ENCODE measurements at regions not wholly inside any gene's neighbourhood (a gene's known extent, or its start where the extent isn't known, plus 50 kb on each side); places are given as distances from the start of the nearest gene placed in this dataset.
"Not testable (repeated sequence)": the region's sequence is repeated elsewhere in the genome, so short reads cannot be mapped to it uniquely, and the experiment has no call there.

DNA sequence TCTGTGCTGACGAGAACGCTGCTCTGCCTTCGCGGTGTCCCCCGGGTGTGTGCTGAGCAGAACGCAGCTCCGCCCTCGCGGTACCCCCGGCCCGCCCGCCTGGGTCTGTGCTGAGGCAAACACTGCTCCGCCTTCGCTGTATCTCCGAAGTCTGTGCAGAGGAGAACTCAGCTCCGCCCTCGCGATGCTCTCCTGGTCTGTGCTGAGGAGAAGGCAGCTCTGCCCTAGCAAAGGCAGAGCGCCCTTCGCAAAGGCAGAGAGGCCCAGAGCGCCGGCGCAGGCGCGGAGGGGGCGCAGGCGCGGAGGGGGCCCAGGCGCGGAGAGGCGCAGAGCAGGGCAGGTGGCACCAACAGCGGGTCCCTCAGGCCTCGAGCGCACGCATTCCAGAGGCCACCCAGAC lies 1503.6 kb downstream of the FOXD4L5 start:
- H3K9me3 Mint-ChIP-seq; H3K4me1 Mint-ChIP-seq; POLR2A ChIA-PET; DNase-seq; H3K27me3 Mint-ChIP-seq; H3K36me3 Mint-ChIP-seq (ENCODE audit: low read depth); H3K27ac Mint-ChIP-seq; H3K4me3 Mint-ChIP-seq; CTCF ChIA-PET: not testable (repeated sequence)

DNA sequence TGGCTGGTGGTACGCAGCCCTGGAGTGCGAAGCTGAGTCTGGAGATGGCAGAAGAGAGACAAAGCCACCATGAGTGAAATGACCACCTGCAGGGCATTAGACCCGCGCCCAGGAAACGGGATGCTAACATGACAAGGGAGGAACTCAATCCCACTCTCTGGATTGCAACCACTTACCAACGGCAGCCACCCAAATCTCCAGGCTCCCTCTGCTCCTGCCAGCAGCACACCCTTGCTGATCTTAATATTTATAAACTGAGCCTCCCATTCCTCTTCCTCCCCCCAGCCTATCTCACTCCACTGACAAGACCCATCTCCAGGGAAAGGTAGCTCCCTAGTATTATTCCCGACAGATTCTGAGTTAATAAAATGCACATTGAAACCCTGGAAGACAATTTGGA lies 1508.8 kb downstream of the FOXD4L5 start:
- CTCF ChIA-PET, POLR2A ChIA-PET: not testable (repeated sequence)

DNA sequence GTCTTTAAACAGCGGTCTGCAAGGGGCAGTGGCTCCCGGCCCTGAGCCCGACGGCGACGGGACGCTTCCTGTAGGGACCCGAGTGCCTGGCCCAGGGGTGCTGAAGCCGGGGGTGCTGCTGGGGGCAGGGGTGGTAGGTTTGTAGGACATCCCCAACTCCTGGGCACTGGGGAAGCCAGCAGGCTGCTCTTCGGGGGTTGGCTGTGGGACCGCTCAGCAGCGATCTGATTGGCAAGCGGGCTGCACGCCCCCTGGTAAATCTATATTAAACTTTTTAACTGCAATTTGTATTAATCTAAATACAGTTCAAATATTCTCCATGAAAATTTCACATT lies 1510.0 kb downstream of the FOXD4L5 start:
- CTCF ChIA-PET; POLR2A ChIA-PET; H3K9me3 Mint-ChIP-seq; H3K4me1 Mint-ChIP-seq; H3K36me3 Mint-ChIP-seq (ENCODE audit: low read depth); H3K27me3 Mint-ChIP-seq; H3K4me3 Mint-ChIP-seq; DNase-seq; H3K27ac Mint-ChIP-seq: not testable (repeated sequence)

More for the DNA sequence above, 1508.8 kb downstream of the FOXD4L5 start:
- H3K27me3 Mint-ChIP-seq; H3K36me3 Mint-ChIP-seq (ENCODE audit: low read depth); H3K4me1 Mint-ChIP-seq; H3K9me3 Mint-ChIP-seq; DNase-seq; H3K27ac Mint-ChIP-seq; H3K4me3 Mint-ChIP-seq: not testable (repeated sequence)

- CTCF ChIA-PET; H3K36me3 Mint-ChIP-seq (ENCODE audit: low read depth); H3K27me3 Mint-ChIP-seq: not testable (repeated sequence)
These were observed 1510.5 kb downstream of the FOXD4L5 start for GRCh38 chr9:63774369-63775091.

GRCh38 chr9:63762230-63762629 lies 1522.8 kb downstream of the FOXD4L5 start:
- DNase-seq; H3K27me3 Mint-ChIP-seq; CTCF ChIA-PET; H3K27ac Mint-ChIP-seq; H3K36me3 Mint-ChIP-seq (ENCODE audit: low read depth); POLR2A ChIA-PET; H3K4me1 Mint-ChIP-seq; H3K9me3 Mint-ChIP-seq; H3K4me3 Mint-ChIP-seq: not testable (repeated sequence)

More at GRCh38 chr9:63774369-63775091, 1510.5 kb downstream of the FOXD4L5 start:
- H3K9me3 Mint-ChIP-seq, DNase-seq, POLR2A ChIA-PET, H3K4me1 Mint-ChIP-seq, H3K4me3 Mint-ChIP-seq, H3K27ac Mint-ChIP-seq: not testable (repeated sequence)

- CTCF ChIA-PET; H3K4me3 Mint-ChIP-seq; H3K36me3 Mint-ChIP-seq (ENCODE audit: low read depth); DNase-seq; H3K27ac Mint-ChIP-seq; H3K27me3 Mint-ChIP-seq; POLR2A ChIA-PET; H3K9me3 Mint-ChIP-seq; H3K4me1 Mint-ChIP-seq: not testable (repeated sequence)
These were observed 1556.0 kb downstream of the FOXD4L5 start for GRCh38 chr9:63729021-63729420.

GRCh38 chr9:63728287-63728686 lies 1556.7 kb downstream of the FOXD4L5 start:
- no peak overlapping the region for H3K27ac Mint-ChIP-seq
- H3K4me1 Mint-ChIP-seq = no peaks in the 10 kb centered on the region
- no peak for DNase-seq
- H3K27me3 Mint-ChIP-seq = no peaks in the 10 kb centered on the region
- H3K36me3 Mint-ChIP-seq (ENCODE audit: low read depth) = no peaks in the 10 kb centered on the region
- POLR2A ChIA-PET = no interaction called here
- no peak overlapping the region for H3K4me3 Mint-ChIP-seq
- peaks cover 3% of the 10 kb centered on the region for H3K9me3 Mint-ChIP-seq
- CTCF ChIA-PET = no interaction called here

DNA sequence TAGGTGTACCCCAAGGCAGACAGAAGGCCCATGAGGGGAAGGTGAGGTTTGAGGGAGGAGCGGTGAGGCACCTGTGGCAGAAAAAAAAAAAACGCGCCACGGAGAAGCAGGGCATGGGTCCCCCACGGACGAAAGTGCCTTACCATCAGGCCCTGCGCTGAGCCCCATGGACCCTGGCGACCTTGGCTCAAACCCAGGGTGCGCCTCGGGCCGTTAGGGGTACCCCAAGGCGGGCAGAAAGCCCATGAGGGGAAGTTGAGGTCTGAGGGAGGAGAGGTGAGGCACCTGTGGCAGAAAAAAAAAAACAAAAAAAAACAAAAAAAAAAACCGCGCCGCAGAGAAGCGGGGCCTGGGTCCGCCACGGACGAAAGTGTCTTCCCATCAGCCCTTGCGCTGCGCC lies 1576.7 kb downstream of the FOXD4L5 start:
- POLR2A ChIA-PET; H3K27ac Mint-ChIP-seq; DNase-seq; CTCF ChIA-PET; H3K9me3 Mint-ChIP-seq; H3K27me3 Mint-ChIP-seq; H3K4me1 Mint-ChIP-seq; H3K4me3 Mint-ChIP-seq; H3K36me3 Mint-ChIP-seq (ENCODE audit: low read depth): not testable (repeated sequence)

GRCh38 chr9:63704456-63704855 lies 1580.6 kb downstream of the FOXD4L5 start:
- H3K36me3 Mint-ChIP-seq (ENCODE audit: low read depth); DNase-seq; H3K4me3 Mint-ChIP-seq; H3K4me1 Mint-ChIP-seq; H3K27me3 Mint-ChIP-seq; H3K27ac Mint-ChIP-seq; CTCF ChIA-PET; POLR2A ChIA-PET: not testable (repeated sequence)
- peaks cover 15% of the 10 kb centered on the region for H3K9me3 Mint-ChIP-seq

GRCh38 chr9:63703670-63704069 lies 1581.3 kb downstream of the FOXD4L5 start:
- H3K4me1 Mint-ChIP-seq; POLR2A ChIA-PET; H3K4me3 Mint-ChIP-seq; H3K27me3 Mint-ChIP-seq; H3K36me3 Mint-ChIP-seq (ENCODE audit: low read depth); H3K27ac Mint-ChIP-seq; CTCF ChIA-PET: not testable (repeated sequence)
- DNase-seq = peak; percentile 28
- peaks cover 15% of the 10 kb centered on the region for H3K9me3 Mint-ChIP-seq

DNA sequence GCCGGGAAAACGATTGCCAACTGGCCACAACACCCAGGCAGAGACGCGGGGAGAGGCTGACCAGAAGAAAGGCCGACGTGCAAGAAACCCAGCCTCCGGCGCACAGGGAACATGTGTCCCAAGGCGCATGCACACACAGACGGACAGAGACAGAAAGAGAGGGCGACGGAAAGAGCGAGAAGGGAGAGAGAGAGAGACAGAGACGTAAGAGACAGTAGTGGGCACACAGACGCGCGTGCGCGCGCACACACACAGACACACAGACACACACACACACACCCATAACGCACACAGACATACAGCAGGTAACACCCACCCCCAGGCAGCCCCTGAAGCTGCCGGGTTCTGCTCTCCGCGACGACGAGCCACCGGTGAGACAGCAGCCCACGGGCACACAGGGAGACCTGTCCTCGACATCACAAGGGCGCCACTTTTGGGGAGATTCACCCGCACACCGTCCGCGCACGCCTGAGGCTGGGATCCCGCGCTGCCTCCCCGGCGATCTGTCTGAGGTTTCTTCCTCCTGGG lies 1581.8 kb downstream of the FOXD4L5 start:
- DNase-seq; H3K4me3 Mint-ChIP-seq; H3K4me1 Mint-ChIP-seq; CTCF ChIA-PET; POLR2A ChIA-PET; H3K36me3 Mint-ChIP-seq (ENCODE audit: low read depth); H3K27ac Mint-ChIP-seq; H3K27me3 Mint-ChIP-seq: not testable (repeated sequence)
- H3K9me3 Mint-ChIP-seq = peaks cover 15% of the 10 kb centered on the region
